ENCODE measurements at regions not wholly inside any gene's neighbourhood (a gene's known extent, or its start where the extent isn't known, plus 50 kb on each side); places are given as distances from the start of the nearest gene placed in this dataset.

- Histone ChIP-seq H3K4me1 (ENCODE audit: insufficient read depth, low read length, severe bottlenecking) (no peaks in the 10 kb centered on the region), H3K9me3 (ENCODE audit: low read length) (no peaks in the 10 kb centered on the region), H3K4me2 (ENCODE audit: low read length) (no peak overlapping the region), H3K4me3 (ENCODE audit: low read depth, low read length, poor library complexity, severe bottlenecking) (no peak overlapping the region), H3F3A (ENCODE audit: insufficient read depth, low read length) (no peaks in the 10 kb centered on the region), H4K20me1 (ENCODE audit: insufficient read depth, low read length) (no peaks in the 10 kb centered on the region), H2AFZ (ENCODE audit: low read length) (no peak overlapping the region), H3K79me2 (ENCODE audit: insufficient read depth, low read length) (no peaks in the 10 kb centered on the region), H3K27me3 (ENCODE audit: insufficient read depth, low read length) (no peaks in the 10 kb centered on the region), H3K9ac (ENCODE audit: low read length) (no peak overlapping the region), H3K27ac (ENCODE audit: low read depth, low read length, poor library complexity, severe bottlenecking) (no peak overlapping the region), H3K36me3 (ENCODE audit: insufficient read depth, low read length) (no peaks in the 10 kb centered on the region), H3K9me2 (ENCODE audit: low read depth, low read length) (no peaks in the 10 kb centered on the region)
- TF ChIP-seq, protein P1, sequence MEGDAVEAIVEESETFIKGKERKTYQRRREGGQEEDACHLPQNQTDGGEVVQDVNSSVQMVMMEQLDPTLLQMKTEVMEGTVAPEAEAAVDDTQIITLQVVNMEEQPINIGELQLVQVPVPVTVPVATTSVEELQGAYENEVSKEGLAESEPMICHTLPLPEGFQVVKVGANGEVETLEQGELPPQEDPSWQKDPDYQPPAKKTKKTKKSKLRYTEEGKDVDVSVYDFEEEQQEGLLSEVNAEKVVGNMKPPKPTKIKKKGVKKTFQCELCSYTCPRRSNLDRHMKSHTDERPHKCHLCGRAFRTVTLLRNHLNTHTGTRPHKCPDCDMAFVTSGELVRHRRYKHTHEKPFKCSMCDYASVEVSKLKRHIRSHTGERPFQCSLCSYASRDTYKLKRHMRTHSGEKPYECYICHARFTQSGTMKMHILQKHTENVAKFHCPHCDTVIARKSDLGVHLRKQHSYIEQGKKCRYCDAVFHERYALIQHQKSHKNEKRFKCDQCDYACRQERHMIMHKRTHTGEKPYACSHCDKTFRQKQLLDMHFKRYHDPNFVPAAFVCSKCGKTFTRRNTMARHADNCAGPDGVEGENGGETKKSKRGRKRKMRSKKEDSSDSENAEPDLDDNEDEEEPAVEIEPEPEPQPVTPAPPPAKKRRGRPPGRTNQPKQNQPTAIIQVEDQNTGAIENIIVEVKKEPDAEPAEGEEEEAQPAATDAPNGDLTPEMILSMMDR (IDR thresholded peaks at IDR 0.05; ENCODE audit: low read length) = no peak
- TF ChIP-seq EZH2 (IDR thresholded peaks at IDR 0.05; ENCODE audit: borderline replicate concordance, low read length) = no peak
These were observed 55.0 kb upstream of the ARHGEF3 start for GRCh38 chr3:56856752-56857151.

GRCh38 chr3:56855856-56856512, 54.2 kb upstream of the ARHGEF3 start:
- no peaks in the 10 kb centered on the region for H4K20me1 ChIP-seq (ENCODE audit: insufficient read depth, low read length)
- H3K9ac ChIP-seq (ENCODE audit: low read length) = no peak overlapping the region
- no peaks in the 10 kb centered on the region for H3K27me3 ChIP-seq (ENCODE audit: insufficient read depth, low read length)
- H3K27ac ChIP-seq (ENCODE audit: low read depth, low read length, poor library complexity, severe bottlenecking) = no peak overlapping the region
- TF ChIP-seq EZH2 (IDR thresholded peaks at IDR 0.05; ENCODE audit: borderline replicate concordance, low read length) = no peak
- TF ChIP-seq, protein P1 (IDR thresholded peaks at IDR 0.05; ENCODE audit: low read length) = peak; percentile 94
- H3K4me1 ChIP-seq (ENCODE audit: insufficient read depth, low read length, severe bottlenecking) = no peaks in the 10 kb centered on the region
- no peaks in the 10 kb centered on the region for H3K9me2 ChIP-seq (ENCODE audit: low read depth, low read length)
- H3K79me2 ChIP-seq (ENCODE audit: insufficient read depth, low read length) = no peaks in the 10 kb centered on the region
- no peak overlapping the region for H3K4me2 ChIP-seq (ENCODE audit: low read length)
- H3K36me3 ChIP-seq (ENCODE audit: insufficient read depth, low read length) = no peaks in the 10 kb centered on the region
- no peak overlapping the region for H3K4me3 ChIP-seq (ENCODE audit: low read depth, low read length, poor library complexity, severe bottlenecking)
- no peak overlapping the region for H2AFZ ChIP-seq (ENCODE audit: low read length)
- H3K9me3 ChIP-seq (ENCODE audit: low read length) = no peaks in the 10 kb centered on the region
- H3F3A ChIP-seq (ENCODE audit: insufficient read depth, low read length) = no peaks in the 10 kb centered on the region

DNA sequence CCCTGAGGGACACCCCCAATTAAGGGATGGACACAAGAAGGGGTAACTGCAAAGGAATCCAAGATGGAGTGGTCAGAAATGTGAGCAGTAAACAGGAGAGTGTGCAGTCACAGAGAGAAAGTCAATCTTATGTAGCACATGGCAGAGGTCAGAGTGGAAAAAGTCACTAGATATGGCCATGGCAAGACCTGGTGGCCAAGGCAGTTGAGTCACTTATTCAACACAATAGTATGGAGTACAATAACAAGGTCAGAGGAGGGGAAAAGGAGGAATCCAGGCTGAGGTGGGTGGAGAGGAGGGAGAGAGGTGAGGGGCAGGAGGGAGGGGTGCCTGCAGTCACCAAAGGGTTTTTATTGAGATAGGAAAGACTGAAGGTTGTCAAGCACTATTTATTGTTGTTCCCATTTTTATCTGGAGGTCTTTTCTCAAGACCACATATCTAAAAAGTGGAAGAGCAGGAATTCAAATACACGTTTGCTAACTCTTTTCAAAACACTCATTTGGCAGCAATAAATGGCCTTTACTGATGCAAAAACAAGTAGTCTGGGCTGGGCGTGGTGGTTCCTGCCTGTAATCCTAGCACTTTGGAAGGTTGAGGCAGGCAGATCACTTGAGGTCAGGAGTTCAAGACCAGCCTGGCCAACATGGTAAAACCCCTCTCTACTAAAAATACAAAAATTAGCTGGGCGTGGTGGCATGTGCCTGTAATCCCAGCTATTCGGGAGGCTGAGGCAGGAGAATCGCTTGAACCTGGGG, 53.3 kb upstream of the ARHGEF3 start:
- Histone ChIP-seq H3K4me3 (ENCODE audit: low read depth, low read length, poor library complexity, severe bottlenecking) (no peak overlapping the region), H3K27ac (ENCODE audit: low read depth, low read length, poor library complexity, severe bottlenecking) (no peak overlapping the region), H3K36me3 (ENCODE audit: insufficient read depth, low read length) (no peaks in the 10 kb centered on the region), H3K4me2 (ENCODE audit: low read length) (no peak overlapping the region), H3K79me2 (ENCODE audit: insufficient read depth, low read length) (no peaks in the 10 kb centered on the region), H3F3A (ENCODE audit: insufficient read depth, low read length) (no peaks in the 10 kb centered on the region), H4K20me1 (ENCODE audit: insufficient read depth, low read length) (no peaks in the 10 kb centered on the region), H3K9me2 (ENCODE audit: low read depth, low read length) (no peaks in the 10 kb centered on the region), H3K9me3 (ENCODE audit: low read length) (no peaks in the 10 kb centered on the region), H2AFZ (ENCODE audit: low read length) (no peak overlapping the region), H3K27me3 (ENCODE audit: insufficient read depth, low read length) (no peaks in the 10 kb centered on the region), H3K4me1 (ENCODE audit: insufficient read depth, low read length, severe bottlenecking) (no peaks in the 10 kb centered on the region), H3K9ac (ENCODE audit: low read length) (no peak overlapping the region)
- TF ChIP-seq EZH2 (IDR thresholded peaks at IDR 0.05; ENCODE audit: borderline replicate concordance, low read length) = no peak
- TF ChIP-seq, protein P1 (IDR thresholded peaks at IDR 0.05; ENCODE audit: low read length) = no peak
